ENCODE measurements at regions not wholly inside any gene's neighbourhood (a gene's known extent, or its start where the extent isn't known, plus 50 kb on each side); places are given as distances from the start of the nearest gene placed in this dataset.

GRCh38 chr6:137647762-137648447 is 153.7 kb upstream of the OLIG3 start:
- TF ChIP-seq, protein P1, sequence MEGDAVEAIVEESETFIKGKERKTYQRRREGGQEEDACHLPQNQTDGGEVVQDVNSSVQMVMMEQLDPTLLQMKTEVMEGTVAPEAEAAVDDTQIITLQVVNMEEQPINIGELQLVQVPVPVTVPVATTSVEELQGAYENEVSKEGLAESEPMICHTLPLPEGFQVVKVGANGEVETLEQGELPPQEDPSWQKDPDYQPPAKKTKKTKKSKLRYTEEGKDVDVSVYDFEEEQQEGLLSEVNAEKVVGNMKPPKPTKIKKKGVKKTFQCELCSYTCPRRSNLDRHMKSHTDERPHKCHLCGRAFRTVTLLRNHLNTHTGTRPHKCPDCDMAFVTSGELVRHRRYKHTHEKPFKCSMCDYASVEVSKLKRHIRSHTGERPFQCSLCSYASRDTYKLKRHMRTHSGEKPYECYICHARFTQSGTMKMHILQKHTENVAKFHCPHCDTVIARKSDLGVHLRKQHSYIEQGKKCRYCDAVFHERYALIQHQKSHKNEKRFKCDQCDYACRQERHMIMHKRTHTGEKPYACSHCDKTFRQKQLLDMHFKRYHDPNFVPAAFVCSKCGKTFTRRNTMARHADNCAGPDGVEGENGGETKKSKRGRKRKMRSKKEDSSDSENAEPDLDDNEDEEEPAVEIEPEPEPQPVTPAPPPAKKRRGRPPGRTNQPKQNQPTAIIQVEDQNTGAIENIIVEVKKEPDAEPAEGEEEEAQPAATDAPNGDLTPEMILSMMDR (IDR thresholded peaks at IDR 0.05; ENCODE audit: low read depth, low read length): no peak
- Histone ChIP-seq H3K27ac (ENCODE audit: low read depth, low read length) (no peak overlapping the region), H3K4me3 (ENCODE audit: low read depth, low read length) (no peak overlapping the region), H3K9me3 (ENCODE audit: control insufficient read depth, insufficient read depth, low read length) (peaks cover 3% of the 10 kb centered on the region), H3K27me3 (ENCODE audit: control insufficient read depth, insufficient read depth, low read length) (no peaks in the 10 kb centered on the region)
- DNase-seq (ENCODE audit: low read depth, low spot score): no peak
- CTCF ChIA-PET: no interaction called here
- POLR2A ChIA-PET: no interaction called here

GRCh38 chr6:137650720-137651119 is 156.5 kb upstream of the OLIG3 start:
- POLR2A ChIA-PET: no interaction called here
- CTCF ChIA-PET: no interaction called here

GRCh38 chr6:137651178-137651577 is 157.0 kb upstream of the OLIG3 start:
- Histone ChIP-seq H3K4me3 (ENCODE audit: low read depth, low read length) (no peak overlapping the region), H3K27me3 (ENCODE audit: control insufficient read depth, insufficient read depth, low read length) (no peaks in the 10 kb centered on the region), H3K27ac (ENCODE audit: low read depth, low read length) (no peak overlapping the region), H3K9me3 (ENCODE audit: control insufficient read depth, insufficient read depth, low read length) (peaks cover 4% of the 10 kb centered on the region)
- DNase-seq (ENCODE audit: low read depth, low spot score): no peak
- ChIA-PET CTCF (interaction anchor here (0.6 to 1.1 kb wide), 2 partner anchors 10 to 54 kb away, joined by 3 read pairs; no protein-coding TSS in a partner anchor), POLR2A (no interaction called here)
- TF ChIP-seq, protein P1 (IDR thresholded peaks at IDR 0.05; ENCODE audit: low read depth, low read length): no peak

More at GRCh38 chr6:137650720-137651119, 156.5 kb upstream of the OLIG3 start:
- Histone ChIP-seq H3K27ac (ENCODE audit: low read depth, low read length) (no peak overlapping the region), H3K9me3 (ENCODE audit: control insufficient read depth, insufficient read depth, low read length) (peaks cover 4% of the 10 kb centered on the region), H3K4me3 (ENCODE audit: low read depth, low read length) (no peak overlapping the region), H3K27me3 (ENCODE audit: control insufficient read depth, insufficient read depth, low read length) (no peaks in the 10 kb centered on the region)
- TF ChIP-seq, protein P1 (IDR thresholded peaks at IDR 0.05; ENCODE audit: low read depth, low read length): no peak
- no peak for DNase-seq (ENCODE audit: low read depth, low spot score)

GRCh38 chr6:137651591-137652335 is 157.6 kb upstream of the OLIG3 start:
- no peak for DNase-seq (ENCODE audit: low read depth, low spot score)
- TF ChIP-seq, protein P1 (IDR thresholded peaks at IDR 0.05; ENCODE audit: low read depth, low read length): no peak
- ChIA-PET POLR2A (no interaction called here), CTCF (interaction anchor here (0.5 to 1.1 kb wide), 5 partner anchors 10 to 292 kb away, joined by 3 to 4 read pairs (median 3); no protein-coding TSS in a partner anchor)
- no peak overlapping the region for H3K4me3 ChIP-seq (ENCODE audit: low read depth, low read length)
- peaks cover 4% of the 10 kb centered on the region for H3K9me3 ChIP-seq (ENCODE audit: control insufficient read depth, insufficient read depth, low read length)
- H3K27me3 ChIP-seq (ENCODE audit: control insufficient read depth, insufficient read depth, low read length): no peaks in the 10 kb centered on the region
- H3K27ac ChIP-seq (ENCODE audit: low read depth, low read length): no peak overlapping the region

Data from AG04450 (cell line).